ENCODE measurements at regions not wholly inside any gene's neighbourhood (a gene's known extent, or its start where the extent isn't known, plus 50 kb on each side); places are given as distances from the start of the nearest gene placed in this dataset.
"Not testable (repeated sequence)": the region's sequence is repeated elsewhere in the genome, so short reads cannot be mapped to it uniquely, and the experiment has no call there.

- H3K4me1 Mint-ChIP-seq: not testable (repeated sequence)
- WGBS, 2 experiments (ENCODE audit: insufficient coverage in 1 of 2, insufficient read length in 1 of 2): no CpG with 5 or more reads among the region's 10 CpGs
Observed at GRCh38 chr9:41777536-41777935, 351.7 kb downstream of the CNTNAP3B start.

GRCh38 chr9:41772541-41772940, 356.7 kb downstream of the CNTNAP3B start:
- not testable (repeated sequence) for H3K4me3 Mint-ChIP-seq; H3K4me3 ChIP-seq (ENCODE audit: low read length); H3K4me1 Mint-ChIP-seq; H3K27me3 Mint-ChIP-seq (ENCODE audit: insufficient read depth); H3K9ac ChIP-seq (ENCODE audit: extremely low read depth, low read length, poor library complexity, severe bottlenecking); H3K9me3 Mint-ChIP-seq; H3K27ac ChIP-seq (ENCODE audit: low read depth, low read length); H3K36me3 ChIP-seq (ENCODE audit: control insufficient read depth, insufficient read depth, low read length); H3K27me3 ChIP-seq (ENCODE audit: control insufficient read depth, insufficient read depth, low read length, poor library complexity, severe bottlenecking); H3K9me3 ChIP-seq (ENCODE audit: control insufficient read depth, low read length); H3K4me1 ChIP-seq (ENCODE audit: control insufficient read depth, insufficient read depth, low read length); H3K27ac Mint-ChIP-seq; DNase-seq; H3K36me3 Mint-ChIP-seq (ENCODE audit: low read depth)
- WGBS, 2 experiments (ENCODE audit: insufficient coverage in 1 of 2, insufficient read length in 1 of 2): 78% methylated on average over 3 of the region's 7 CpGs; no CpG with 5 or more reads in 1 of the 2 experiments

More at GRCh38 chr9:41777536-41777935, 351.7 kb downstream of the CNTNAP3B start:
- not testable (repeated sequence) for DNase-seq; H3K36me3 Mint-ChIP-seq (ENCODE audit: low read depth); H3K27ac ChIP-seq (ENCODE audit: low read depth, low read length); H3K36me3 ChIP-seq (ENCODE audit: control insufficient read depth, insufficient read depth, low read length); H3K27ac Mint-ChIP-seq; H3K4me1 ChIP-seq (ENCODE audit: control insufficient read depth, insufficient read depth, low read length); H3K9me3 Mint-ChIP-seq; H3K9ac ChIP-seq (ENCODE audit: extremely low read depth, low read length, poor library complexity, severe bottlenecking); H3K4me3 Mint-ChIP-seq; H3K9me3 ChIP-seq (ENCODE audit: control insufficient read depth, low read length); H3K27me3 Mint-ChIP-seq (ENCODE audit: insufficient read depth); H3K27me3 ChIP-seq (ENCODE audit: control insufficient read depth, insufficient read depth, low read length, poor library complexity, severe bottlenecking); H3K4me3 ChIP-seq (ENCODE audit: low read length)
- TF ChIP-seq CTCF (conservative IDR thresholded peaks at IDR 0.05): peak; percentile 32

GRCh38 chr9:41771693-41772092, 357.5 kb downstream of the CNTNAP3B start:
- H3K4me3 ChIP-seq (ENCODE audit: low read length); H3K27ac Mint-ChIP-seq; H3K36me3 ChIP-seq (ENCODE audit: control insufficient read depth, insufficient read depth, low read length); H3K4me1 Mint-ChIP-seq; H3K9ac ChIP-seq (ENCODE audit: extremely low read depth, low read length, poor library complexity, severe bottlenecking); H3K9me3 Mint-ChIP-seq; H3K4me3 Mint-ChIP-seq; H3K27ac ChIP-seq (ENCODE audit: low read depth, low read length); H3K9me3 ChIP-seq (ENCODE audit: control insufficient read depth, low read length); H3K36me3 Mint-ChIP-seq (ENCODE audit: low read depth); H3K4me1 ChIP-seq (ENCODE audit: control insufficient read depth, insufficient read depth, low read length); H3K27me3 Mint-ChIP-seq (ENCODE audit: insufficient read depth); DNase-seq; H3K27me3 ChIP-seq (ENCODE audit: control insufficient read depth, insufficient read depth, low read length, poor library complexity, severe bottlenecking): not testable (repeated sequence)
- WGBS, 2 experiments (ENCODE audit: insufficient coverage in 1 of 2, insufficient read length in 1 of 2): no CpG with 5 or more reads among the region's 12 CpGs

- not testable (repeated sequence) for H3K4me3 ChIP-seq (ENCODE audit: low read length); H3K27ac ChIP-seq (ENCODE audit: low read depth, low read length); H3K4me3 Mint-ChIP-seq; H3K36me3 ChIP-seq (ENCODE audit: control insufficient read depth, insufficient read depth, low read length); H3K27me3 Mint-ChIP-seq (ENCODE audit: insufficient read depth); H3K9ac ChIP-seq (ENCODE audit: extremely low read depth, low read length, poor library complexity, severe bottlenecking); H3K27ac Mint-ChIP-seq; H3K36me3 Mint-ChIP-seq (ENCODE audit: low read depth); H3K4me1 ChIP-seq (ENCODE audit: control insufficient read depth, insufficient read depth, low read length); H3K9me3 Mint-ChIP-seq; H3K27me3 ChIP-seq (ENCODE audit: control insufficient read depth, insufficient read depth, low read length, poor library complexity, severe bottlenecking); H3K4me1 Mint-ChIP-seq; H3K9me3 ChIP-seq (ENCODE audit: control insufficient read depth, low read length)
- 79% methylated on average over 6 of the region's 9 CpGs; no CpG with 5 or more reads in 1 of the 2 experiments for WGBS, 2 experiments (ENCODE audit: insufficient coverage in 1 of 2, insufficient read length in 1 of 2)
- peak; percentile 20 for DNase-seq
Observed at GRCh38 chr9:41754822-41755221, 374.4 kb downstream of the CNTNAP3B start.

GRCh38 chr9:41754403-41754802, 374.8 kb downstream of the CNTNAP3B start:
- DNase-seq: peak; percentile 10
- WGBS, 2 experiments (ENCODE audit: insufficient coverage in 1 of 2, insufficient read length in 1 of 2): 94 to 100% methylated on average over 1 to 11 of the region's 15 CpGs

GRCh38 chr9:41741897-41742296, 387.3 kb downstream of the CNTNAP3B start:
- H3K27ac Mint-ChIP-seq; H3K9me3 Mint-ChIP-seq; DNase-seq; H3K4me1 ChIP-seq (ENCODE audit: control insufficient read depth, insufficient read depth, low read length); H3K27me3 Mint-ChIP-seq (ENCODE audit: insufficient read depth); H3K36me3 Mint-ChIP-seq (ENCODE audit: low read depth); H3K27me3 ChIP-seq (ENCODE audit: control insufficient read depth, insufficient read depth, low read length, poor library complexity, severe bottlenecking); H3K27ac ChIP-seq (ENCODE audit: low read depth, low read length); H3K9ac ChIP-seq (ENCODE audit: extremely low read depth, low read length, poor library complexity, severe bottlenecking); H3K4me1 Mint-ChIP-seq; H3K9me3 ChIP-seq (ENCODE audit: control insufficient read depth, low read length); H3K36me3 ChIP-seq (ENCODE audit: control insufficient read depth, insufficient read depth, low read length); H3K4me3 Mint-ChIP-seq; H3K4me3 ChIP-seq (ENCODE audit: low read length): not testable (repeated sequence)
- WGBS, 2 experiments (ENCODE audit: insufficient coverage in 1 of 2, insufficient read length in 1 of 2): no CpG with 5 or more reads among the region's 16 CpGs

More at GRCh38 chr9:41754403-41754802, 374.8 kb downstream of the CNTNAP3B start:
- not testable (repeated sequence) for H3K36me3 ChIP-seq (ENCODE audit: control insufficient read depth, insufficient read depth, low read length); H3K9me3 ChIP-seq (ENCODE audit: control insufficient read depth, low read length); H3K4me1 ChIP-seq (ENCODE audit: control insufficient read depth, insufficient read depth, low read length); H3K4me3 ChIP-seq (ENCODE audit: low read length); H3K36me3 Mint-ChIP-seq (ENCODE audit: low read depth); H3K27me3 ChIP-seq (ENCODE audit: control insufficient read depth, insufficient read depth, low read length, poor library complexity, severe bottlenecking); H3K9me3 Mint-ChIP-seq; H3K4me3 Mint-ChIP-seq; H3K27me3 Mint-ChIP-seq (ENCODE audit: insufficient read depth); H3K27ac ChIP-seq (ENCODE audit: low read depth, low read length); H3K27ac Mint-ChIP-seq; H3K4me1 Mint-ChIP-seq; H3K9ac ChIP-seq (ENCODE audit: extremely low read depth, low read length, poor library complexity, severe bottlenecking)

Measured in endodermal cell (in vitro differentiated cells).